ENCODE measurements at regions not wholly inside any gene's neighbourhood (a gene's known extent, or its start where the extent isn't known, plus 50 kb on each side); places are given as distances from the start of the nearest gene placed in this dataset.

GRCh38 chr4:132998585-132999230, 150.4 kb upstream of the PCDH10 start:
- Histone ChIP-seq H3K9ac (ENCODE audit: low read length) (no peak overlapping the region), H4K20me1 (ENCODE audit: insufficient read depth) (no peaks in the 10 kb centered on the region), H2AFZ (ENCODE audit: low read depth, low read length) (no peak overlapping the region), H3K27me3 (ENCODE audit: insufficient read depth, low read depth, low read length) (no peaks in the 10 kb centered on the region), H3K9me2 (ENCODE audit: insufficient read depth, low read length) (no peaks in the 10 kb centered on the region), H3K9me3 (ENCODE audit: low read length) (no peaks in the 10 kb centered on the region), H3F3A (ENCODE audit: insufficient read depth, low read length, poor library complexity, severe bottlenecking) (no peaks in the 10 kb centered on the region), H3K4me3 (ENCODE audit: low read length) (no peak overlapping the region), H3K4me2 (ENCODE audit: low read length) (no peak overlapping the region), H3K27ac (ENCODE audit: low read length) (no peak overlapping the region), H3K36me3 (ENCODE audit: insufficient read depth, low read length) (no peaks in the 10 kb centered on the region), H3K79me2 (replicated peaks; ENCODE audit: insufficient read depth, low read length) (no peaks in the 10 kb centered on the region)
- TF ChIP-seq TAF1 (IDR thresholded peaks at IDR 0.05; ENCODE audit: low read depth): no peak

GRCh38 chr4:133000012-133000411, 149.1 kb upstream of the PCDH10 start:
- H3K36me3 ChIP-seq (ENCODE audit: insufficient read depth, low read length): no peaks in the 10 kb centered on the region
- no peak overlapping the region for H3K27ac ChIP-seq (ENCODE audit: low read length)
- H3K79me2 ChIP-seq (replicated peaks; ENCODE audit: insufficient read depth, low read length): no peaks in the 10 kb centered on the region
- no peaks in the 10 kb centered on the region for H3K9me2 ChIP-seq (ENCODE audit: insufficient read depth, low read length)
- H4K20me1 ChIP-seq (ENCODE audit: insufficient read depth): no peaks in the 10 kb centered on the region
- H3K4me2 ChIP-seq (ENCODE audit: low read length): no peak overlapping the region
- no peak overlapping the region for H3K4me3 ChIP-seq (ENCODE audit: low read length)
- TF ChIP-seq SMC3 (conservative IDR thresholded peaks at IDR 0.05; ENCODE audit: poor library complexity): no peak
- no peak for TF ChIP-seq REST (IDR thresholded peaks at IDR 0.05; ENCODE audit: borderline replicate concordance)
- no peak for TF ChIP-seq EP300 (conservative IDR thresholded peaks at IDR 0.05; ENCODE audit: poor library complexity, severe bottlenecking)
- no peak for TF ChIP-seq CTCF (IDR thresholded peaks at IDR 0.05; ENCODE audit: poor library complexity, severe bottlenecking)
- no peak for TF ChIP-seq MXI1 (conservative IDR thresholded peaks at IDR 0.05; ENCODE audit: poor library complexity, severe bottlenecking)
- no peak for TF ChIP-seq EZH2 (IDR thresholded peaks at IDR 0.05; ENCODE audit: borderline replicate concordance, insufficient read depth, low read length, poor library complexity, severe bottlenecking)
- no peak for TF ChIP-seq TAF1 (IDR thresholded peaks at IDR 0.05; ENCODE audit: low read depth)
- TF ChIP-seq RAD21 (conservative IDR thresholded peaks at IDR 0.05): no peak
- TF ChIP-seq POLR2AphosphoS5 (IDR thresholded peaks at IDR 0.05): no peak
- H2AFZ ChIP-seq (ENCODE audit: low read depth, low read length): no peak overlapping the region
- H3K9me3 ChIP-seq (ENCODE audit: low read length): no peaks in the 10 kb centered on the region
- H3F3A ChIP-seq (ENCODE audit: insufficient read depth, low read length, poor library complexity, severe bottlenecking): no peaks in the 10 kb centered on the region
- no peaks in the 10 kb centered on the region for H3K27me3 ChIP-seq (ENCODE audit: insufficient read depth, low read depth, low read length)
- H3K9ac ChIP-seq (ENCODE audit: low read length): no peak overlapping the region
